ENCODE measurements at regions not wholly inside any gene's neighbourhood (a gene's known extent, or its start where the extent isn't known, plus 50 kb on each side); places are given as distances from the start of the nearest gene placed in this dataset.

DNA sequence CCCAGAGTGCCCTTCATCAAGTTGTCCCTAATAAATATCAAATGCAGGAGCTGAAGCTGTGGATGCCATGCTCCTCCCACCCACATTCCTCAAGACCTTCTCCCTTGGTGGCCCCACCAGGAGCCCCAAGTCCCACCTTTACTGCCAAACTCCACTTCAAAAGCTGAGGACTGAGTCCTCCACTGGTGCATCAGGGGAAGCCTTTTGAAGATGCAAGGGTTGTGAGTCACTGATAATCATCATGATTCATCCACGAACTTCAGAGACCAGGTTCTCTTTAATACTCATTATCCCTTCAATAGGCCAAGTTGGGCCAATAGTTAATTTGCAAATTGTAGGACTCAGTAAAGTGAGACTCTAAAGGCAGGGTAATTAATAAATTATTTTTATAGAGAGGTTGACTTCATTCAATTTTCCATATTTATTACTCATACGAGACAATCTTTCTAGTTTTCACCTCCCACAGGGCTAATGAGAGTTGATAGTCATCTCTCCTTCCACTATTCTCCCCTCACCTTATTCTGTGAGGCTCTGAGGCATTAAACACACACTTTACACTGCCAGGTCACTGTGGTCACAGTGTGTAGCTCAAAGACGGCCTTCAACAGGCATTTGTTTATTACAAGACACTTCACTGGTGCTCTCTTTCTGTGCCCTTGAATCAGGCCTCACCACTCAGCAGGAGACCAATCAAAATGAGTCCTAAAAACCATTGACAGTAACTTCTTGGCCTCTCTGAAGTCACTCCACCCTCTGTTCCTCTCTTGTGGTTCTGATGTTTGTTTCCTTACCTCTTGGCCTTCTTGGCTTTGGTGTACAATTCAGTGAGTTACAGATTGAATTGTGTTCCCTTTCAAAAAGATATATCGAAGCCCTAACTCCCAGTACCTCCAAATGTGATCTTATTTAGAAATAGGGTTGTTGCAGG lies 99.9 kb downstream of the TRIB2 start:
- H3K23me2 ChIP-seq (ENCODE audit: insufficient read length, low read depth, low read length, poor library complexity, severe bottlenecking): no peaks in the 10 kb centered on the region
- H2BK120ac ChIP-seq (ENCODE audit: low read depth, low read length, poor library complexity, severe bottlenecking): no peak overlapping the region
- no peak overlapping the region for H3K23ac ChIP-seq (ENCODE audit: insufficient read length, low read depth, low read length)
- H3K9ac ChIP-seq (ENCODE audit: extremely low read depth, insufficient read length, low read length): no peak overlapping the region
- no peak overlapping the region for H4K8ac ChIP-seq (replicated peaks; ENCODE audit: insufficient read length, low read depth, low read length)
- H3K4ac ChIP-seq (ENCODE audit: low read depth, low read length): no peak overlapping the region
- no peaks in the 10 kb centered on the region for H3K9me3 ChIP-seq (ENCODE audit: control insufficient read depth, low read depth, low read length)
- no peak for DNase-seq
- H3K4me3 Mint-ChIP-seq: no peak overlapping the region
- no peak overlapping the region for H4K91ac ChIP-seq (ENCODE audit: insufficient read length, low read depth, low read length)
- no peaks in the 10 kb centered on the region for H3K27me3 ChIP-seq (ENCODE audit: insufficient read depth, low read length)
- no peak overlapping the region for H3K27ac Mint-ChIP-seq
- H2BK15ac ChIP-seq (ENCODE audit: low read depth, low read length): no peak overlapping the region
- WGBS (ENCODE audit: extremely low coverage, insufficient read length, low lambda C conversion rate): no CpG with 5 or more reads among the region's 4 CpGs
- no peaks in the 10 kb centered on the region for H3K79me2 ChIP-seq (ENCODE audit: insufficient read depth, low read length)
- H3K56ac ChIP-seq (ENCODE audit: insufficient read length, low read depth, low read length): no peak overlapping the region
- peaks cover 4 to 7% of the 10 kb centered on the region in 2 experiments; a peak in 3 of 4 replicates for H3K4me1 Mint-ChIP-seq
- H3K4me1 ChIP-seq (ENCODE audit: insufficient read depth, low read length): no peaks in the 10 kb centered on the region; the same call in 1 of the 2 replicates
- H4K5ac ChIP-seq (ENCODE audit: insufficient read length, low read depth, low read length): no peak overlapping the region
- H2AK5ac ChIP-seq (ENCODE audit: insufficient read length, low read length): no peak overlapping the region
- no peaks in the 10 kb centered on the region for H3K9me3 Mint-ChIP-seq
- no peaks in the 10 kb centered on the region for H4K20me1 ChIP-seq (ENCODE audit: control insufficient read depth, insufficient read depth, insufficient read length)
- H3K79me1 ChIP-seq (ENCODE audit: insufficient read depth, low read depth, low read length, poor library complexity, severe bottlenecking): no peaks in the 10 kb centered on the region
- no peak overlapping the region for H3T11ph ChIP-seq (ENCODE audit: low read length)
- no peak overlapping the region for H2AFZ ChIP-seq (ENCODE audit: low read length)
- no peak overlapping the region for H2BK20ac ChIP-seq (ENCODE audit: low read depth, low read length, poor library complexity, severe bottlenecking)
- no peak overlapping the region for H2BK12ac ChIP-seq (ENCODE audit: insufficient read length, low read depth, low read length)
- no peaks in the 10 kb centered on the region for H3K36me3 Mint-ChIP-seq (ENCODE audit: insufficient read depth in 1 of 3, low read depth in 3 of 3)
- no peak for TF ChIP-seq CTCF (conservative IDR thresholded peaks at IDR 0.05)
- no peaks in the 10 kb centered on the region for H3K27me3 Mint-ChIP-seq (ENCODE audit: low read depth)
- H3K18ac ChIP-seq (ENCODE audit: insufficient read length, low read depth, low read length): no peak overlapping the region
- no peak overlapping the region for H3K27ac ChIP-seq (ENCODE audit: insufficient read length, low read depth, low read length)
- H3K14ac ChIP-seq (ENCODE audit: insufficient read depth, low read length): no peak overlapping the region
- H3K4me2 ChIP-seq (ENCODE audit: insufficient read depth, insufficient read length, low read length): no peak overlapping the region
- H2BK5ac ChIP-seq (ENCODE audit: insufficient read length, low read length): no peak overlapping the region
